ENCODE measurements at regions not wholly inside any gene's neighbourhood (a gene's known extent, or its start where the extent isn't known, plus 50 kb on each side); places are given as distances from the start of the nearest gene placed in this dataset.

DNA sequence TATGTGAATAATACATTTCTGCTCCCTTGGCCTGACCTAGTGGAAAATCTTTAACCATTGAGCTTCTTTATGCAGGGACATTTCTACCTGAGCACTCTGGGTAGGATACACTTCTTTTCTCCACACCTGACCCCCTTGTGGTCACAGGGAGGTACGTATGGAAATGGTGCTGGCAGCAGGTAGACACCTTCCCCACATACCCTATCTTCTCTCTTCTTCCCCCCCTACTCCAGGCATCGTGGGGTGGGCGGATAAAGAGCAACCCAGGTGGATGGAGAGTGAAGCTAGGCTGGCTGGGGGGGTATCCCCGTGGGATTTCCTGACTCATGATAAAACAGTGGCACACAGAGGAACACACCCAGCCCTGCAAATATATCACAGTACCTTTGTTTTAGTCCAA is 312.1 kb downstream of the ARRDC4 start:
- no peak for TF ChIP-seq ZFX (IDR thresholded peaks at IDR 0.05)
- TF ChIP-seq, protein P1, sequence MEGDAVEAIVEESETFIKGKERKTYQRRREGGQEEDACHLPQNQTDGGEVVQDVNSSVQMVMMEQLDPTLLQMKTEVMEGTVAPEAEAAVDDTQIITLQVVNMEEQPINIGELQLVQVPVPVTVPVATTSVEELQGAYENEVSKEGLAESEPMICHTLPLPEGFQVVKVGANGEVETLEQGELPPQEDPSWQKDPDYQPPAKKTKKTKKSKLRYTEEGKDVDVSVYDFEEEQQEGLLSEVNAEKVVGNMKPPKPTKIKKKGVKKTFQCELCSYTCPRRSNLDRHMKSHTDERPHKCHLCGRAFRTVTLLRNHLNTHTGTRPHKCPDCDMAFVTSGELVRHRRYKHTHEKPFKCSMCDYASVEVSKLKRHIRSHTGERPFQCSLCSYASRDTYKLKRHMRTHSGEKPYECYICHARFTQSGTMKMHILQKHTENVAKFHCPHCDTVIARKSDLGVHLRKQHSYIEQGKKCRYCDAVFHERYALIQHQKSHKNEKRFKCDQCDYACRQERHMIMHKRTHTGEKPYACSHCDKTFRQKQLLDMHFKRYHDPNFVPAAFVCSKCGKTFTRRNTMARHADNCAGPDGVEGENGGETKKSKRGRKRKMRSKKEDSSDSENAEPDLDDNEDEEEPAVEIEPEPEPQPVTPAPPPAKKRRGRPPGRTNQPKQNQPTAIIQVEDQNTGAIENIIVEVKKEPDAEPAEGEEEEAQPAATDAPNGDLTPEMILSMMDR (conservative IDR thresholded peaks at IDR 0.05): peak; percentile 32
- H3K27ac ChIP-seq: no peak overlapping the region

DNA sequence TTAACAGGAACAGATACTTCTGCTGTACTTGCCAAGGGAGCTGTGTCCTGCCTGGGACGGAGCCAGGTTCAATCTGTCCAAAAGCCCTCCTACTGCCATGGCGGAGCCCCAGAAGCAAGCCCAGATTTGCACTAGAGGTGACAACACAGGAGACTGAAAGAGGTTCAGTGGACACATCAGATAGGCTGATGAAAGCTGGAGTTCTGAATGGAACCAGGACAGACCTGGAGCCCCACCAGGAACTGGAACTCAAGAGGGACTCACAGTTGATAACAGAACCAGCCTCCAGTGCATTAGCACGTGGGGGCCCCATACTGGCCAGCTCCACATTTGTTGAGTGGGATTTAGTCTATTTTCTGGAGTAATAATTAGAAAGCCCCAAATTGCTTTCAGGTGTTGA is 315.5 kb downstream of the ARRDC4 start:
- TF ChIP-seq ZFX (IDR thresholded peaks at IDR 0.05): no peak
- TF ChIP-seq, protein P1 (conservative IDR thresholded peaks at IDR 0.05): no peak
- no peak overlapping the region for H3K27ac ChIP-seq

DNA sequence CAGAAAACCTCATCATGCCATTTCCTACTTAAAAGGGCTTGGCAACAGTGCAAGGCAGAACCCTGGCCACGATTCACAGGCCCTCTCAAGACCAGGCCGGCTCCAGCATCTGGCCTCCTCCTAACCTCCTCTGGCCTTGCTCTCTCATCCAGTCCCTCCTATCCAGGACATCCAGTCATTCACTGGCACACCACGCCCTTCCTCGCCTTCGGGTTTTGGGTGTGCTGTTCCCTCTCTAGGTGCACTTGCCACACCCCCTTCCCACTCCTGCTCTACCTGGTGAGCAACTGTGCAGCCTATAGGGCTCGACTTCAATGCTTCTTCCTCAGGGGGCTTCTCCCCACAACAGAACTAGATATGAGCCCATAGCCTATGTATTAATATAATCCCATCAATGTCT is 317.1 kb downstream of the ARRDC4 start:
- no peak for TF ChIP-seq ZFX (IDR thresholded peaks at IDR 0.05)
- TF ChIP-seq, protein P1 (conservative IDR thresholded peaks at IDR 0.05): no peak
- H3K27ac ChIP-seq: no peak overlapping the region

DNA sequence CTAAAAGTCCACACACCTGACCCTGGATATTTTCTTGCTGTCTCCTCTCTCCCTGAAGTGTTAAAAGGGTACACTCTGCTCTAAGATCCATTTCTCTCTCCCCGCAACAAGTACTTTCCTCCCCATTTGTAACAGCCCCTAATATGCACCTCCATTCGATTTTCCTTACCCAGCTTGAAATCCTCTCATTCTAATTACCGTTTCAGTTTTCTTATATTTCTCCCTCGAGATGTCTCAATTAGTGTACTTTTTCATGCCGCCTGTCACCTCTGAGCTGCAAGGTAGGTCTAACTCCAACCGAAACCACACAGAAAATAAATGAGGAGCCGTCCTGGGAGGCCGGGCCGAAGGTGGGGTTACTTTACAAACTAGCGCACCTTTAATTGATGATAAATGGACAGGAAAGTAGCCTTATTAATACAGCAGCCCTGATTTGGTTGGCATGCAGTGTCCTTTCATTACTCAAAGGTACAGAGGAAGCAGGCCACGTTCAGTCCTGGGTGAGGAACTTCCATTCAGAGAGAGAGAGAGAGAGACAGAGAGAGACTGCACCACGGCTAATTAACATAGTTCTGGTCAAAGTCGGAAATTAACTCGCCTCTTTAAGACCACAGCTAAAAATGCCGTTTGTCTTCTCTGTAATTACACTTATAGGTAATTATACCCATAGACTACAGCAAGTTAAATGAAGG is 319.9 kb downstream of the ARRDC4 start:
- H3K27ac ChIP-seq: no peak overlapping the region
- TF ChIP-seq ZFX (IDR thresholded peaks at IDR 0.05): no peak
- TF ChIP-seq, protein P1 (conservative IDR thresholded peaks at IDR 0.05): no peak

DNA sequence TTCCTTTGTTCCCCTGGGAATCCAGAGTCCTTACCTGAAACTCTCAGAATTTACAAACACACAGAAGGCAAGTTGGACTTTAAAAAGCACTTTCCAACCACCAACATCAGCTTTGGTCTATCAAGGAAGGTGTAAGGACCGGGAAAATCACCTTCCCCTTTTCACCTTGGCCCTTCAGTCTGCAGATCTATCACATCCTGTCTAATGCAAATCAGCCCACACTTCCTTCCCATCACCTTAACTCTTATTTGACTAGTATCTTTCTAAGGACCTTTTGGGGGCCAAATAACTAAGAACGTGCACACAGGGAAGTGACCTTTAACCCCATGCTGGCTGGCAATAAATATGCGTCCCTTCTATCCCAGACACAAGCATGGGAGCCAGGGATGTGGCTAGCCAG is 320.6 kb downstream of the ARRDC4 start:
- TF ChIP-seq, protein P1 (conservative IDR thresholded peaks at IDR 0.05): no peak
- no peak for TF ChIP-seq ZFX (IDR thresholded peaks at IDR 0.05)
- H3K27ac ChIP-seq: no peak overlapping the region

DNA sequence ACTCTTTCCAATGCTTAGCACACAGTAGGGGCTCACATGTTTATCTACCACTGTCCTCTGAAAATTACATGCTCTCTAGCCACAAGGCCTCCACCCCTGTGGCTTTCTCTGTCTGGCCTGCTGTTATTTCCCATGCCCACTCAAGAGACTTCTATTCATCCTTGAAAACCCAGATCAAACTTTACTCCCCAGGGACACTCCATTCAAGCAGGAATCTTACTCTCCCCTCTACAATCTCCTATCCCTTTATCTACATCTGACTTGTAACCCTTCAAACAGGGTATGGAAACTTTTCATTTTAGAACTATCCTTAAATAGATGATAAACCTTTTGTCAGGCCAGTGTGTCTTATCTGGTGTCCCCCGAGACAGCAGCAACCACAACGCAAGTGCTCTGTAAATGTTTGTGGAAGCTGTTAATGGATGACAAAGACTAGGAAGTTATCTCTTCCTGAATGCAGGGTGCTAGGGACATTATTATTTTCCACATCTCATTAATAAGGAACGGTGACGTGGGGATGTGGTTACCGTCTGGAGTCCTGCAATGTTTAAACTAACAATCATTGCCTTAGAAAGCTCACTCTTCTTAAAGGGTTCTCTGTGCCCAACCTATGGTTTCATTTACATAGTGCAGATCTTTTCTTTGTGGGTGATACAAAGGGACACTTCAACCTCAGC is 322.3 kb downstream of the ARRDC4 start:
- TF ChIP-seq, protein P1 (conservative IDR thresholded peaks at IDR 0.05): no peak
- TF ChIP-seq ZFX (IDR thresholded peaks at IDR 0.05): no peak
- H3K27ac ChIP-seq: no peak overlapping the region

DNA sequence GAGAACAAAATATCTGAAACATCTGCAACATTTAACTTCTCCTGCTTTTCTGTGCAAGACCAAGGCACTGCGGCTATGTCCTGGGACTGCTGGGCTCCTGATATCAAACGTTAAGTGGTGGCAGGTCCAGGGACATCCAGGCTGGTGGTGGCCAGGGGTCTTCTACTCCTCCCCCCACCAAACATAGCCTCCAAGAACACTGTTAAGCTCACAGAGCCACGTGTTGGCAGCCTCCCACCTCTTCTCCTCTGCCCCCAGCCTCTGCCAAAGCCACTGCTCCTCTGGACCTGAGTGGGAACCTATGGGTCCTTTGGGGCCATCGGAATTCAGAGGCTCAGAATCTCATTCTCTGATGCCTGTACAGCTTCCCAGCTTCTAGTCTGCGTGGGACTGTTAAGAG is 325.7 kb downstream of the ARRDC4 start:
- H3K27ac ChIP-seq: no peak overlapping the region
- TF ChIP-seq, protein P1 (conservative IDR thresholded peaks at IDR 0.05): no peak
- no peak for TF ChIP-seq ZFX (IDR thresholded peaks at IDR 0.05)
